SK-N-SH (cell line): ENCODE measurements at regions not wholly inside any gene's neighbourhood (a gene's known extent, or its start where the extent isn't known, plus 50 kb on each side); places are given as distances from the start of the nearest gene placed in this dataset.

Source experiments
- CTCF ChIA-PET: fragments of 300-600, 350-600 bp; formaldehyde crosslinking; extraction: SDS; loops from one replicate; lab custom pipeline; 2021; lab: Yijun Ruan, JAX
- POLR2A ChIA-PET: fragments of 350-600 bp; sonication (Branson Sonifier 250); formaldehyde crosslinking; extraction: SDS; loops from one replicate; lab custom pipeline; 2020; ENCODE audit warnings: antibody characterized with exemption, inconsistent platforms; lab: Yijun Ruan, JAX
- DNase-seq: peaks from one replicate; pipeline ENCODE4 v3.0.0; 2012
- H2AFZ ChIP-seq: fragments of 200-600 bp; sonication (generic); 2 replicates; pipeline ENCODE4 v1.8.1; 2016; ENCODE audit warnings: antibody characterized with exemption, mild to moderate bottlenecking, low read depth
- H3F3A ChIP-seq: fragments of 200-600 bp; sonication (generic); replicated peaks from 2 replicates; pipeline ENCODE3; 2016; ENCODE audit warnings: antibody characterized with exemption, mild to moderate bottlenecking; ENCODE audit not compliant: insufficient read depth
- H3K27ac ChIP-seq, 2 experiments: fragments of 200-500 bp in 1 of 2; fragments of 200-600 bp in 1 of 2; sonication (Bioruptor generic) in 1 of 2; sonication (generic), shearing (Covaris generic) in 1 of 2; 2 replicates each; pipeline versions ENCODE4 v1.5.1 to v1.6.1; 2014 to 2016; ENCODE audit warnings: low read depth in 2 of 2, inconsistent platforms in 1 of 2, low read length in 1 of 2, mild to moderate bottlenecking in 1 of 2, mixed read lengths in 1 of 2
- H3K27me3 ChIP-seq: fragments of 200-600 bp; sonication (generic), shearing (Covaris generic); 2 replicates; pipeline ENCODE4 v1.6.1; 2016; ENCODE audit warnings: mixed run types; ENCODE audit not compliant: insufficient read depth
- H3K36me3 ChIP-seq, 2 experiments: fragments of 200-500 bp in 1 of 2; fragments of 200-600 bp in 1 of 2; sonication (Bioruptor generic) in 1 of 2; sonication (generic) in 1 of 2; replicated peaks in 1 of 2; 2 replicates each; pipeline versions ENCODE3 to v1.5.1; 2014 to 2016; ENCODE audit warnings: low read length in 1 of 2, mild to moderate bottlenecking in 1 of 2; ENCODE audit not compliant: insufficient read depth in 2 of 2, control insufficient read depth in 1 of 2
- H3K4me1 ChIP-seq, 2 experiments: fragments of 200-500 bp in 1 of 2; fragments of 200-600 bp in 1 of 2; sonication (Bioruptor generic) in 1 of 2; sonication (generic), shearing (Covaris generic) in 1 of 2; 2 replicates each; pipeline versions ENCODE4 v1.5.1 to v1.6.1; 2014 to 2016; ENCODE audit warnings: low read depth in 1 of 2, low read length in 1 of 2, mixed run types in 1 of 2; ENCODE audit not compliant: insufficient read depth in 2 of 2, control insufficient read depth in 1 of 2
- H3K4me2 ChIP-seq: fragments of 200-600 bp; sonication (generic), shearing (Covaris generic); 2 replicates; pipeline ENCODE4 v1.6.1; 2017; ENCODE audit warnings: mixed run types
- H3K4me3 ChIP-seq, 2 experiments: fragments of 200-500 bp in 1 of 2; fragments of 200-600 bp in 1 of 2; sonication (Bioruptor generic) in 1 of 2; sonication (generic), shearing (Covaris generic) in 1 of 2; 2 replicates each; pipeline versions ENCODE4 v1.5.1 to v1.8.1; 2014 to 2016; ENCODE audit warnings: low read depth in 2 of 2, inconsistent platforms in 1 of 2, low read length in 1 of 2, mild to moderate bottlenecking in 1 of 2, mixed read lengths in 1 of 2, moderate library complexity in 1 of 2
- H3K79me2 ChIP-seq: fragments of 200-600 bp; sonication (generic); 2 replicates; pipeline ENCODE4 v1.8.1; 2017; ENCODE audit warnings: mild to moderate bottlenecking; ENCODE audit not compliant: insufficient read depth
- H3K9ac ChIP-seq: fragments of 200-600 bp; sonication (generic); 2 replicates; pipeline ENCODE4 v1.6.1; 2017; ENCODE audit warnings: mixed run types
- H3K9me2 ChIP-seq: fragments of 200-600 bp; sonication (generic); 2 replicates; pipeline ENCODE4 v1.6.1; 2017; ENCODE audit warnings: mixed run types
- H3K9me3 ChIP-seq: fragments of 200-600 bp; sonication (generic); 2 replicates; pipeline ENCODE4 v1.6.1; 2017; ENCODE audit warnings: mixed run types, mild to moderate bottlenecking, moderate library complexity
- H4K20me1 ChIP-seq: fragments of 200-600 bp; sonication (generic); 2 replicates; pipeline ENCODE4 v1.6.1; 2017; ENCODE audit warnings: mild to moderate bottlenecking, mixed run types; ENCODE audit not compliant: insufficient read depth
- EP300 ChIP-seq, 2 experiments: IDR thresholded peaks; 2 replicates each; pipeline versions ENCODE4 v1.4.0 to v1.6.1; 2012; ENCODE audit warnings: borderline replicate concordance in 1 of 2, low read depth in 1 of 2, low read length in 1 of 2
- FOSL2 ChIP-seq: IDR thresholded peaks from 2 replicates; pipeline ENCODE4 v1.4.0; 2012; ENCODE audit warnings: low read depth, mild to moderate bottlenecking, moderate library complexity, borderline replicate concordance
- GABPA ChIP-seq: IDR thresholded peaks from 2 replicates; pipeline ENCODE4 v1.4.0; 2012; ENCODE audit warnings: low read depth, mild to moderate bottlenecking
- GATA2 ChIP-seq: sonication (generic); formaldehyde crosslinking; IDR thresholded peaks from 2 replicates; pipeline ENCODE4 v1.5.0; 2020; ENCODE audit warnings: mild to moderate bottlenecking, missing genetic modification reagents
- POLR2AphosphoS5 ChIP-seq: IDR thresholded peaks from 2 replicates; pipeline ENCODE4 v1.6.1; 2012; ENCODE audit warnings: low read depth, low read length
- TAF1 ChIP-seq: IDR thresholded peaks from 2 replicates; pipeline ENCODE4 v1.6.1; 2012; ENCODE audit warnings: low read depth, mild to moderate bottlenecking, low read length, moderate library complexity, borderline replicate concordance
- YY1 ChIP-seq: IDR thresholded peaks from 2 replicates; pipeline ENCODE4 v1.4.0; 2012; ENCODE audit warnings: low read depth, mild to moderate bottlenecking
- WGBS: methylation state at CpG from one replicate; pipeline ENCODE4 v1.1.6; 2017; ENCODE audit warnings: low lambda C conversion rate; 5-methylcytosine and 5-hydroxymethylcytosine counted together
- TF ChIP-seq, protein P1 (sequence below): IDR thresholded peaks from 2 replicates; pipeline ENCODE4 v1.4.0; 2012; ENCODE audit warnings: low read depth
- TF ChIP-seq, protein P2 (sequence below): fragments of 200-600 bp; sonication (generic); IDR thresholded peaks from 2 replicates; pipeline ENCODE4 v1.6.1; 2017; ENCODE audit warnings: antibody characterized with exemption, mild to moderate bottlenecking, moderate library complexity
- TF ChIP-seq, protein P3 (sequence below): IDR thresholded peaks from 2 replicates; pipeline ENCODE4 v1.6.1; 2012; ENCODE audit warnings: mild to moderate bottlenecking, low read depth, low read length, moderate library complexity
- TF ChIP-seq, protein P4 (sequence below): IDR thresholded peaks from 2 replicates; pipeline ENCODE4 v1.4.0; 2012; ENCODE audit warnings: low read depth, borderline replicate concordance

DNA sequence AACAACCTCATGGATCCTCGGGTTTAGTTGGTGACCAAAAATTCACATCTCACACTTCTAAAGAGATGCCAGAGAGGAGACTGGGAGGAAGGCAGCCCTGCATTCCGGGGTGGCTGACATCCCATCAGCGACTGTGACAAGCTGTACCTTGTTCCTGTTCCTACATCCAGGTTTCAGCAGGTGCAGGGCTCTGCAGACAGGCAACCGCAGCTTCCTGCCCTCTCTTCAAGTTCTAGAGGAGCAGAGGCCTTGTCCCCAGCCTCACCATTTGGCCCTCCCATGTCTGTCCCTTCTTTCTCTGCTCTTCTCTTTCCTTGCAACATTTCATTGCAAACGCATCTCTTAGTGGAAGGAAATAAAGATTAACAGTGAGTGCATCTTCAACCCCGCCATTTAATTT, 454.6 kb downstream of the IRX1 start:
- H3K9ac ChIP-seq, result no peak overlapping the region
- WGBS, result 0% methylated on average over 4 of the region's 6 CpGs
- no peak overlapping the region for H3K27ac ChIP-seq
- H3K4me1 ChIP-seq, result no peaks in the 10 kb centered on the region
- H4K20me1 ChIP-seq, result no peaks in the 10 kb centered on the region
- TF ChIP-seq FOSL2 (no peak), TAF1 (no peak), EP300 (IDR thresholded peaks at IDR 0.05; ENCODE audit: borderline replicate concordance in 1 of 2, low read depth in 1 of 2, low read length in 1 of 2) (no peak), GABPA (no peak), GATA2 (CRISPR knock-in tag) (no peak), YY1 (no peak), POLR2AphosphoS5 (no peak)
- TF ChIP-seq, protein P1, sequence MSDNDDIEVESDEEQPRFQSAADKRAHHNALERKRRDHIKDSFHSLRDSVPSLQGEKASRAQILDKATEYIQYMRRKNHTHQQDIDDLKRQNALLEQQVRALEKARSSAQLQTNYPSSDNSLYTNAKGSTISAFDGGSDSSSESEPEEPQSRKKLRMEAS, result no peak
- TF ChIP-seq, protein P2, sequence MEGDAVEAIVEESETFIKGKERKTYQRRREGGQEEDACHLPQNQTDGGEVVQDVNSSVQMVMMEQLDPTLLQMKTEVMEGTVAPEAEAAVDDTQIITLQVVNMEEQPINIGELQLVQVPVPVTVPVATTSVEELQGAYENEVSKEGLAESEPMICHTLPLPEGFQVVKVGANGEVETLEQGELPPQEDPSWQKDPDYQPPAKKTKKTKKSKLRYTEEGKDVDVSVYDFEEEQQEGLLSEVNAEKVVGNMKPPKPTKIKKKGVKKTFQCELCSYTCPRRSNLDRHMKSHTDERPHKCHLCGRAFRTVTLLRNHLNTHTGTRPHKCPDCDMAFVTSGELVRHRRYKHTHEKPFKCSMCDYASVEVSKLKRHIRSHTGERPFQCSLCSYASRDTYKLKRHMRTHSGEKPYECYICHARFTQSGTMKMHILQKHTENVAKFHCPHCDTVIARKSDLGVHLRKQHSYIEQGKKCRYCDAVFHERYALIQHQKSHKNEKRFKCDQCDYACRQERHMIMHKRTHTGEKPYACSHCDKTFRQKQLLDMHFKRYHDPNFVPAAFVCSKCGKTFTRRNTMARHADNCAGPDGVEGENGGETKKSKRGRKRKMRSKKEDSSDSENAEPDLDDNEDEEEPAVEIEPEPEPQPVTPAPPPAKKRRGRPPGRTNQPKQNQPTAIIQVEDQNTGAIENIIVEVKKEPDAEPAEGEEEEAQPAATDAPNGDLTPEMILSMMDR, result no peak
- TF ChIP-seq, protein P3, sequence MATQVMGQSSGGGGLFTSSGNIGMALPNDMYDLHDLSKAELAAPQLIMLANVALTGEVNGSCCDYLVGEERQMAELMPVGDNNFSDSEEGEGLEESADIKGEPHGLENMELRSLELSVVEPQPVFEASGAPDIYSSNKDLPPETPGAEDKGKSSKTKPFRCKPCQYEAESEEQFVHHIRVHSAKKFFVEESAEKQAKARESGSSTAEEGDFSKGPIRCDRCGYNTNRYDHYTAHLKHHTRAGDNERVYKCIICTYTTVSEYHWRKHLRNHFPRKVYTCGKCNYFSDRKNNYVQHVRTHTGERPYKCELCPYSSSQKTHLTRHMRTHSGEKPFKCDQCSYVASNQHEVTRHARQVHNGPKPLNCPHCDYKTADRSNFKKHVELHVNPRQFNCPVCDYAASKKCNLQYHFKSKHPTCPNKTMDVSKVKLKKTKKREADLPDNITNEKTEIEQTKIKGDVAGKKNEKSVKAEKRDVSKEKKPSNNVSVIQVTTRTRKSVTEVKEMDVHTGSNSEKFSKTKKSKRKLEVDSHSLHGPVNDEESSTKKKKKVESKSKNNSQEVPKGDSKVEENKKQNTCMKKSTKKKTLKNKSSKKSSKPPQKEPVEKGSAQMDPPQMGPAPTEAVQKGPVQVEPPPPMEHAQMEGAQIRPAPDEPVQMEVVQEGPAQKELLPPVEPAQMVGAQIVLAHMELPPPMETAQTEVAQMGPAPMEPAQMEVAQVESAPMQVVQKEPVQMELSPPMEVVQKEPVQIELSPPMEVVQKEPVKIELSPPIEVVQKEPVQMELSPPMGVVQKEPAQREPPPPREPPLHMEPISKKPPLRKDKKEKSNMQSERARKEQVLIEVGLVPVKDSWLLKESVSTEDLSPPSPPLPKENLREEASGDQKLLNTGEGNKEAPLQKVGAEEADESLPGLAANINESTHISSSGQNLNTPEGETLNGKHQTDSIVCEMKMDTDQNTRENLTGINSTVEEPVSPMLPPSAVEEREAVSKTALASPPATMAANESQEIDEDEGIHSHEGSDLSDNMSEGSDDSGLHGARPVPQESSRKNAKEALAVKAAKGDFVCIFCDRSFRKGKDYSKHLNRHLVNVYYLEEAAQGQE, result no peak
- TF ChIP-seq, protein P4, sequence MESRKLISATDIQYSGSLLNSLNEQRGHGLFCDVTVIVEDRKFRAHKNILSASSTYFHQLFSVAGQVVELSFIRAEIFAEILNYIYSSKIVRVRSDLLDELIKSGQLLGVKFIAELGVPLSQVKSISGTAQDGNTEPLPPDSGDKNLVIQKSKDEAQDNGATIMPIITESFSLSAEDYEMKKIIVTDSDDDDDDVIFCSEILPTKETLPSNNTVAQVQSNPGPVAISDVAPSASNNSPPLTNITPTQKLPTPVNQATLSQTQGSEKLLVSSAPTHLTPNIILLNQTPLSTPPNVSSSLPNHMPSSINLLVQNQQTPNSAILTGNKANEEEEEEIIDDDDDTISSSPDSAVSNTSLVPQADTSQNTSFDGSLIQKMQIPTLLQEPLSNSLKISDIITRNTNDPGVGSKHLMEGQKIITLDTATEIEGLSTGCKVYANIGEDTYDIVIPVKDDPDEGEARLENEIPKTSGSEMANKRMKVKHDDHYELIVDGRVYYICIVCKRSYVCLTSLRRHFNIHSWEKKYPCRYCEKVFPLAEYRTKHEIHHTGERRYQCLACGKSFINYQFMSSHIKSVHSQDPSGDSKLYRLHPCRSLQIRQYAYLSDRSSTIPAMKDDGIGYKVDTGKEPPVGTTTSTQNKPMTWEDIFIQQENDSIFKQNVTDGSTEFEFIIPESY, result no peak
- ChIA-PET POLR2A (no interaction called here), CTCF (no interaction called here)
- no peaks in the 10 kb centered on the region for H3K9me2 ChIP-seq
- H3K27me3 ChIP-seq, result no peaks in the 10 kb centered on the region
- H3K4me3 ChIP-seq, result no peak overlapping the region
- H2AFZ ChIP-seq, result no peak overlapping the region
- no peaks in the 10 kb centered on the region for H3F3A ChIP-seq
- no peaks in the 10 kb centered on the region for H3K9me3 ChIP-seq
- no peaks in the 10 kb centered on the region for H3K36me3 ChIP-seq
- H3K79me2 ChIP-seq, result no peaks in the 10 kb centered on the region
- DNase-seq, result no peak
- no peak overlapping the region for H3K4me2 ChIP-seq
